MM.1S (cell line): ENCODE measurements at regions not wholly inside any gene's neighbourhood (a gene's known extent, or its start where the extent isn't known, plus 50 kb on each side); places are given as distances from the start of the nearest gene placed in this dataset.

Experiments
- CTCF ChIP-seq: fragments of 300-600 bp; sonication (generic); IDR thresholded peaks from 2 replicates; pipeline ENCODE4 v1.5.1; 2016; ENCODE audit warnings: antibody characterized with exemption, low read length, mixed read lengths
- EZH2 ChIP-seq: fragments of 300-600 bp; sonication (generic); optimal IDR thresholded peaks from 2 replicates; pipeline ENCODE3; 2017; ENCODE audit warnings: low read depth, mild to moderate bottlenecking, antibody characterized with exemption, low read length, mixed read lengths
- EZH2phosphoT487 ChIP-seq: fragments of 300-600 bp; sonication (generic); IDR thresholded peaks from 2 replicates; pipeline ENCODE4 v1.6.1; 2018; ENCODE audit warnings: antibody characterized with exemption, low read length

- TF ChIP-seq CTCF (no peak), EZH2 (no peak), EZH2phosphoT487 (no peak)
Observed at GRCh38 chr1:4275083-4275482, 375.0 kb upstream of the C1orf174 start.
